ENCODE measurements at regions not wholly inside any gene's neighbourhood (a gene's known extent, or its start where the extent isn't known, plus 50 kb on each side); places are given as distances from the start of the nearest gene placed in this dataset.

DNA sequence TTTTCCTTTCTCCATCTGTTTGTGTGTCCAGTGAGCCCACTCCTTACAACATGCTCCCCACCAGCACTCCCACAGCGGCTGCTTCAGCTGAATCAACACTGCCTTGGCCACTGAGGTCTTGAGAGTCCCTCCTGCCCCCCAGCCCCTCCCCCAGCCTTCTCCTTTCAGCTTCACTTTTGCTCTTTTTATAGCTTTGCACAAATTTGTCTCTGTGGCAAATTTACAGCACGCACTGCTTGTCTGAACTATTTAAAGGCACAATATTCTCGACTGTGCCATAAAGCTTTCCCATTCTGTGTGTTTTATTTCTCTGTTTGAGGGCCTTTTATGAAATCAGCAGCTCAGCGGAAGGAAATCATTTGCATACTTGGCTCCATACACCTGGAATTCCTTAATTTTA, 579.3 kb downstream of the TOX3 start:
- no peak for DNase-seq

DNA sequence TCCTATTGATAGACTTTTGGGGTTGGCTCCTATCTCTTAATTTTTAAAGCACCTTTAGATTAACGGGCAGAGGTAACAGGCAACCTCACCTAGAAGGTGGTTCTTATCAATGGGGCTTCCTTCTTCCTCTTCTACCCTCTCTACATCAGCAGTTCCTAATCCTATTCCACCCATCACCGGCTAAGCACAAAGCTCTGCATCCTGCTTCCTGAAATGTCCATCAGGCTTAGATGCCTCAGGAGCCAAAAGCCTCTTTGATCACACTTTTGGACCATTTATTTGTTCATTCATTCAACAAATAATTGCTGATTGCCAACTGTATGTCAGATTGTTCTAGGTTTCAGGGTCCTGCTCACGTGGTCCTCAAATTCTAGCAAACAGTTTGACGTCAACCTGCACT, 586.0 kb downstream of the TOX3 start:
- DNase-seq: no peak

DNA sequence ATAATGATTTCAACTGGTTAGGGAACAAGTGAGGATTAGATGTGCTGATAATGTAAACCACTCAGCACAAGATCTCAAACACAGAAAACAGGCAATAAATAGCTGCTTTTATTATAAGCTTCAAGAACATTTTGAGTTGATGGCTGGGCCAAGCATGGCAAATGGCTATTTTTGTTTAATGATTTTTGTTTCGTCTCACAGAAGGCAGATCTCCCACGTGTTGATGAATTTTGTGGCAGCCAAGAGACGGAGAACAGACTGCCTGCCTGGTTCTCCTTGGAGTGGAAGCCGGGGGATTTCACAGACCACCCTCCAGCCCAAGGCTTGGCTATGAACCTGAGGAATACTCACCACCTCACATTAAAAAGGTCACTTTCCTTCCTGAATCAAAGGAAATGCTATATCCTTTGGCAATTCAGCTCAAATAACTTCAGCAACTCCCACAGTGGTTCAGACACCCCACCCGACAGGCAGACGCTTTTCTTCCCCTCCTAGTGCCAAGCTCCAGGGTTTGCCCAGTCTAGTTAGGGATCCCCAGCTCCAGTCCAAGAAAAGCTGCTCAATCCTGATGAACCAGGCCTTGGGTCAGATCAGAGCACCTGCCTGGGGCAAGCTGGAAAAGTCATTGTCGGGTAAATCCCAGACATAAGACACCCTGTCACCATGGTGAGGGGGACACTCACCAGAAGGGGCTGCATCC, 593.5 kb downstream of the TOX3 start:
- DNase-seq: no peak

DNA sequence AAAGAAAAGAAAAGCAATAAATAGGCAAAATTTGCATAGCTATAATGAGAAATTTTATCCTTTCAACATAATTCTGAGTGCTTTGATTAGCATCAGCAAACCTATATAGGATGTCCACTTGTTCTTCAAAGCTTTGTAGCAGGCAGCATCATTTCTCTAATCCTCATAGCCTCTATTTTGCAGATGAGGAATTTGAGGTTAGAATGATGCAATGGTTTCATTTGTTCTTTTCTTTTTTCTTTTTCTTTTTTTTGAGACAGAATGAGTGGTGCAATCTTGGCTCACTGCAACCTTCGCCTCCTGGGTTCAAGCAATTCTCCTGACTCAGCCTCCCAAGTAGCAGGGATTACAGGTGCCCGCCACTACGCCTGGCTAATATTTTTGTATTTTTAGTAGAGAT, 594.4 kb downstream of the TOX3 start:
- DNase-seq: no peak

DNA sequence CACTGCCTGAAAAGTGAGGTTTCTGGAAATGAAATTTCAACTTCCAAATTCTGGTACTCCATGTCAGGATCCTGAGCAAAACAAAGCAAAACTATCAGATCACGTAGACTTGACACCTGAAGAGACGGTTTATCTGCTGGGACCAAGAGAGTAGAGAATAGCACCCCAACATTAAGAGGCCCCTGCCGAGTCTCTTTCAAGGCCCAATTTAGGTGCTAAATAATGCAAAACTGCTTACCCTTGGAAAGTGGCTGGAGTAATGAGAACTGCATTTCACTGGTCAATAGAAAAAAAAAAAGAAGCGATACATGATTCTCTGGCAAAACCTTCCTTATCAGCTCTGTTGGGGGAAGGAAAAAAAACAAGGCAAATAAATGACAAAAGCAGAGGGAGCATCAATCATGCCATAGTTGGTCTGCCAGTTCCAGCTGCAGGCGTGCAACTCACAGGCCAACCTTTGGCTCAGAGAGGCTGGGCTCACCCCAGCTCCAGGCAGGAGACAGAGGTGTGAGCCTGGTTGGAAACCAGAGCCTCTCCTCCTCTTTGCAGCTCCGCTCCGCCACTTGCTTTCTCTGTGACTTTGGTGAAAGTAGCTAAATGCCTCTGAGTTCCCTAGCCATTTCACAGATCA, 595.2 kb downstream of the TOX3 start:
- no peak for DNase-seq

DNA sequence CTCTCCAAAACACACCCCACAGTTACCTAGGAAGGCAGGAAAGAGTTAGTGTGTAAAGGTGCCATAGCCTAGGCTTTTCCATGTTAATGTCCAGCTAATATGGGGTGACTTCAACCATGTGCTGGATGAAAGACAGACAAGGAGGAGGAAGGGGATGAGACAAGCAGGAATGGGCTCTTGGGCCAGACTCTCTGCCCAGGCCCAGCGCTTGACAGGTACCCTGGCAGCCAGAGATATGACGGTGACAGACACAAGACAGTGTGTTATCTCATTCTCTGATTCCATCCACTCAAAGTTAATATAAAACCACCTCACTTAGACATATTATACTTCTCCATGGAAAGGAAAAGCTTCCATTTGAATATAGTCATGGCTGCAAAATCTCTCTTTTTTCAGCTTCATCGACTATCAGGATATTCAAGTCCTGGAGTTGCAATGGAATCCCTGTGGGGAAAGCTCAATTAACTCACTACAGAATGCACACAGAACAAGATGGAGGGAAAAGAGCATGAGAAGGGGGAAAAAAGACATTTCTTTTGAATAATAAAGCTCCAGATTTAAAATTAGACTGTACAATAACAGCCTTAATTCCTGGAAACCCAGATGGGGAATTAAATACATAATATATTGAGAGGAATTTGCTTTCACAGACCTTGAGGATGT, 596.7 kb downstream of the TOX3 start:
- no peak for DNase-seq

DNA sequence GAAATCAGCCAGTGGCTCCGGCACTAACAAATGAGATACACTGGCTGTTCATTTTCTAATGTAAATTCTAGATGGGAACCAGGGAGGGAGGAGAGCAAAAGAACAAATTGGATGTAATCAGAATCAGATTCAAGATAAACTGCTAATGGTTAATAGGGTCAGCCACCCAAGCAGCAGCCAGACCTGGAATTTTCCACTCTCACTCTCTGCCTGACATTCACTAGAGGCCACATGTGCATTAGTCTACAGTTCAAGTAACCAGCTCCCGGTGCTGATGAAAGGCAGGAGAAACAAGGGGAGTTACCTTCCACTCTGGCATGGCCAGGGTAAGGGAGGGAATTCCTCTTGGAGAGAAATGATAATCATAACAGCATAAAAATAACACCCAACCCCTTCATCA, 597.7 kb downstream of the TOX3 start:
- no peak for DNase-seq

DNA sequence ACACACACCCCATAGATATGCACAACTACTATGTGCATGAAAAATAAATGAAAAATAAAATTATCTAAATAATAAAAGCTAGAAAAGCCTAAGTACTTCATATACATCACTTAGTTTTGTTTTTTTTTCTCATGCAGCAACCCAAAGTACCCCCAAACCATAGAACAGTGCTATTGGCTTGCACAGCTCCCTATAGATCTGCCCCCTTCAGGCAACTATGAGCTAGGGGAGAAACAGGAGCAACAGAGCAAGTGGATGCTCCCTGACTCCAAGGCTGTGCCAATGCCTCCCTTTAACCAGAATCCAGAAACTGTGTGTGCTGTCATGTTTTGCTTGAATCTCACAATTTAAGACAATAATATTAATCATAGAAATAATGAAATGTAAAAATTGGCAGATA, 605.5 kb downstream of the TOX3 start:
- no peak for DNase-seq

DNA sequence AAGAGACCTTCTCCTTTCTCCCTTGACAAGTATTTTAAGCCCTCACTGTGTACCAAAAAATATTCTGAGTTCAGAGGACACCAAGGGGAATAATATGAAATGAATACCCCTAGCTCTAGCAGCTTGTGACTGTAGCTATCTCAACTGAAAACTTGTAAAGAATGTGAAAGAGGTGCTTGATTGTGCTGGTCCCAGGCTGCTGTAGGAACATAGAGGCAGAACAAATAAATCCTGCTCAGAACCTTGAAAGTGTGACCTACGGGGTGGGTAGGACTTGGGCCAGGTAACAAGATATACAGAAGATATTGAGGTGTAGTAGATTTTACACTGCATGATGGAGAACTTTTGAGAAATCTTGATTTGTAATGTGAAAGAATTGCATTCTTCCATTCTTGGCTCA, 606.8 kb downstream of the TOX3 start:
- DNase-seq: no peak

DNA sequence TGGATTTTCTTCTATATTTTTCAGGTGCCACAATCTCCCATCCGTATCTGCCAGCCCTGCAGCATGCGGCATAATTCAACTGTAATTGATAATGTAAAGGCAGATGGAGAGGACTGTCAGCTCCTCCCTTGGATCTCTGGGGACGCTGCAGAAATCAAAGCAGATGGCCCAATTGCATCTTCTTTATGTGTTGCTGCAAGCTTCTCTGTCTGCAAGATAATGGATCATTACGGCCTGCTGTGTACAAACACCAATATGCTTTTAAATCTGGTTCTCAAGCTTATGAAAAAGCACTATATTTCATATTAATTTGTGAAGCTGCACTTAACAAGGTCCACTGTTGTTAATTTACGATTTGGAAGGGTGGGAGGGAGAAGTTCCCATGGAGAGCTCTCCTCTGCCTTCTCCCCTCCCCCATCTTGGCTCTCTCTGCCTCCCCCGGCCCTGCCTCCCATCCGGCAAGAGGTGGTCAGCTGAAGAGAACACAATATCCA, 607.5 kb downstream of the TOX3 start:
- no peak for DNase-seq

DNA sequence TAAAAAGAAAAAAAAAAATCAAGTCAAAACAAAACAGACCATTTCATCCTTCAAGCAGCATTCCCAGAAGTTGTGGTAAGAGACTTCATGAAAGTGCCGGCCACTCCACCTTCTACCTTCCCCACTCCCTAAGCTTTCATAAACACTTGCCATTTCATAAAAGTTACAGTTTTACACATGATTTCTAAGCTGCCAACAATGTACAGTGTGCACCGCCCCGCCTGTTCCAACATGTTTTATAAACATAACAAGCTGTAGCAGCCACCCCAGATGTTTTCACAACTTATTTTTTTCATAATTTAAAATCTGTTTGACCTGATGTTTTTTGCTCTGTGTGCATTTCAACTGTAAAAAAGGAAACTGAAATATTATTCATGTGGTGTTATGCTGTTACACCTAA, 608.1 kb downstream of the TOX3 start:
- DNase-seq: no peak

DNA sequence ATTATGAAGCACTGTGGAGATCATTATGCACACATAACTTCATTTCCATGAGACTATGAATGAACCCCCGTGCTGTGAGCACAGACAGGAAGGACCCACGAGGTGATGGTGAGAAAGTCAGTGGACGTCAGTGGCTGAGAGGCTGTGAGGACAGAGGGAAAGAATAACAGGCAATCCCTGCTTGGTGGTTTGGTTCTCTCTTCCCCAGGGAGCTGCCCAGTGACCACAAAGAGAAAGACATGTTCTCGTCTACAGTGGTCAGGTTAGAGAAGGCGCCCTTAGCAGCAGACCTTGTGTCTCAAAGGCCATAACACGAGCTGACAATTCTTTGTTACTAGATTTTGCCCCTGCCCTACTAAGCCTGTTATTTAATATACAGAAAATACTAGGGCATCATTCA, 609.2 kb downstream of the TOX3 start:
- DNase-seq: no peak

DNA sequence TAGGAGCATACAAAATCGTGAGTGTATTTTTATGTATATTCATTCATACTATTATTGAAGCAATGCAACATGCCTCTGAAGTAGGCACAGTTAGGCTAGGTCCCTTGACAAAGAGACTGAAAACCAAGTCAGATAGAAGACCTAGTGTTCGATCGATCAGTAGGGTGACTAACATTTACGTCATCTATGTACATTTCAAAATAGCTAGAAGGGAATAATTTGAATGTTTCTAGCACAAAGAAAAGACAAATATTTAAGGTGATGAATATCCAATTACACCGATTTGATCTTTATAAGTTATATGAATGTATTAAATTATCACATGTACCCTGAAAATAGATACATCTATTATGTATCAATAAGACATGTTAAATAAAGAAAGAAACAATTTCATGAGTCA, 610.1 kb downstream of the TOX3 start:
- DNase-seq: no peak

DNA sequence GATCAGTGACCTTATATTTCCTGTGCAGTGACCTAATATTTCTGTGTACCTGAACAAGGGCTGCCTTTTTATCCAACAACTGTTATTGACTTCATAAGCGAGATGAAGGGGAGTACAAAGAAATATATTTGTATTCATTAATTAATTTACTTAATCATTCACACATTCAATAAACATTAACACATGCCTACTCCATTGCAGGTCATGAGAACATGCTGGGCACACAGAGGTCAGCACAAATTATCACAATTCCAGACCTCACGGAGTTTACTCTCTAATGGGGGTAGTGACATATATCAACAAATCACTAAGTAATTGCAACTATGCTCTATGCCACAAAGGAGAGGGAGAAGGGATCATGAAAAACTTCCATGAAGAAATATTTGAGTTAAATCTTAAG, 614.6 kb downstream of the TOX3 start:
- DNase-seq: no peak

DNA sequence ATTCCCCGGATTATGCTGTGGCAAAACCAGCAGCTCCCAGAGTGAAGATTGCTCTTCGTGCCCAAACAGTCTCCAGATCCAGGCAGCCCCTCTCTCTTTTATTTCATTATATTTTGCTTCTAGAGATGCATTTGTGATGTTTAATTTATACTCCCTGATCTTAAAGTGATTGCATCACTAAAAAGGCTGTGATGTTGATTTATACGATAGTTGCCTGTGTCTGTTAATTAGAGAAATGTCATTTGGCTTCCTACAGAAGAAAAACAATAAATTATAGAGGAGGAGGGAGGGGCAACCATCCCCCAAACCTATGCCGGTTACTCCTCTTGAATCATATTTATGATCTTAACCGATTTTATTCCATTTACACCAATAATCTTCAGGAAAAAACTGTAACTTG, 615.3 kb downstream of the TOX3 start:
- no peak for DNase-seq

DNA sequence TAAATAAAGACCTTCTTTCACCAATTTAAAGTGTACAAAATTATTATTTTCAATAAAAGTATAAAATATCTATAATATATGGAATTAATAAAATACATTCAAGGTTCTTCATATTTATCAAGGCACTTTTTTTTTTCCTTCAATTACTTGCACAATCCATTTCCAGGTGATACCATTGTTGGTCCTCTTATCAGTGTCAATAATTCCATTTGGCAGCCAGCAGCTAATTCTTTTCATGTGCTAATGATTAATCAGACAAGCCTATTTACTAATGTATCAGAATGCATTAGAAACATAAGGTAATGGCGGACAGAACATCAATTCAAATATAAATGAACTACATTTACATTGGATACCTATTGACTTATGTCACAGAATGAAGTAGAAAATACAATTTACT, 622.2 kb downstream of the TOX3 start:
- DNase-seq: no peak

DNA sequence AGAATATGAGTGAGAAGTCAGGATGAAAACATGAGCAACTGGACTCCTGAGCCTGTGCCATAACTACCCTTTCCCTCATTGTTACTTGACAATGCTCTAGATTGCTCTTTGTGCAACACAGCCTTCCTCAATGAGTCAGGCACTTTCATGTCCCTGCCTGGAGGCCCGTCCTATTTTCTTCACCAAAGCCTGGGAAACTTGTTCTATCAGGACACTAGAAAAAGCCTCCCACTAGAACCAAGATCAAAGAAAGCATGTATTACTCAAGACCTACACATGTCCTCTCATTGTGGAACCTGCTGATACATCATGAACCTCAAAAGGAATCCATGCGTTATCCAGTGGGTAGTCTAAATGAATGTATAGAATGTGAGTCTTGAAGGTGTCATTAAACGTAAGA, 624.5 kb downstream of the TOX3 start:
- DNase-seq: no peak

DNA sequence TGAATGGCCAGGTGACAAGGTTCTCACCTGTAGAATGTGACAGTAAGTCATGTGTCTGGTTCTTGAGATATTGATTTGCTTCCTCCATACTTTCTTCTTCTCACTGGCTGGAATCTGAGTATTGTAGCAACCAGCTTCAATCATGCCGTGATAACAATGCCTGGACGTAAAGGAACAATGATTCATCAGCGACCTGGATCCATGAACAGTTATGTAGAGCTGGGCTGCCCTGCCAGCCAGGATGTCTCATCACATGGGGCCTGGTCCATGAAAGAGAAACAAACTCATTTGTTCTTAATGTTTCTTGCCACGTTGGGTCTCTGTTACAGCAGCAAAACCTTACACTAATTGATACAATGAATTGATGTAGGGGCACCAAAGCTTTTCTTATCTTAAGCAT, 627.2 kb downstream of the TOX3 start:
- no peak for DNase-seq

DNA sequence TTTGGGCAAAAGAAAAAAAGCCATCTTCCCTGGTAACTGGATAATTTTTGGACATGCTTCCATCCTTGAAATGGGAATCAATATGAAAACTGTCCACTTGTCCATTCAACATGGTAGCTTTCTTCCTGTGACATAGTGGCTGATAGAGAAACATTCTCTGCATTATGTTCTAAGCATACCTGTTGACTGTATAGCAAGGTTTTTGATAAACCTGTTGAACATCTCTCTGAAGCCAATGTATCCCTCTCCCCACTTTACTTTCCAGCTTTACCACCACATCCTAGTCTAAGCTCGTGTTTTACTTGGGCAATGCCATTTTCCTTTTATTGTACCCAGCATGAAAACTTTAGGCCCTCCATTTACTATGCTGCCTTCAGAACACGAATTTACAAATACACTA, 630.1 kb downstream of the TOX3 start:
- DNase-seq: no peak

DNA sequence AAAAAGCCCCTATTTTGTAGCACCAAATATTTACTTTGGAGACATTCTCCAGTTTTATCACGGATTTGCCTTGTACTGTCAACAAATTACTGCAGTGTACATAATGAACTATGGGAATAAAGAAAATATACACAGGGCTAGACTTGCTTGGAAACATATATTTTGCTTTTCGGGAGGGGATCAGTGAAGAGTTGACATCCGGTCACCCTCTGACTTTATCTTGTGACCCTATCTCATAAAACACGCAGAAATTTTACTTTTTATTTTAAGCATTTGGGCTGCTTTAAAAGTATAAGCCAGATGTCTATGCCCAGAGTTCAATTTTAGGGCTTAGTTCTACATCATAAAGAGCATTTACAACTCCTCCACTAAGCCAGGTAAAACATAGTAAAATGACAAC, 630.7 kb downstream of the TOX3 start:
- DNase-seq: no peak

DNA sequence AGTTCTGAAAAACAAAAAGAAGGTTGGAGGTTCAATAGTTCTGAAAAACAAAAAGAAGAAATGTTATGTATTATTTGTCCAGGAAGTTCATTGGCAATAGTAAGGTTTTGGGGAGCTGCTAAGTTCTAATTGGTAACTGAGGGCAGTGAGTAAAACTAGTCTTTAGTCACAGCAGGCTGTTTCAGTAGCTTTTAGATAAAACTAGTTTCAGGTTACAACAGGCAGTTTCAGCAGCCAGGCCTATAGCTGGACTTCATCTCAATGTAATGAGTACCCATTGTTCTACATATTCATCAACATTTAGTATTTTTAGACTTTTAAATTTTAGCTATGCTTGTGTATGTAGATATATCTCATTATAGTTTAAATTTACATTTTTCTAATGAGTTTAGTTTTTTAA, 639.3 kb downstream of the TOX3 start:
- no peak for DNase-seq

DNA sequence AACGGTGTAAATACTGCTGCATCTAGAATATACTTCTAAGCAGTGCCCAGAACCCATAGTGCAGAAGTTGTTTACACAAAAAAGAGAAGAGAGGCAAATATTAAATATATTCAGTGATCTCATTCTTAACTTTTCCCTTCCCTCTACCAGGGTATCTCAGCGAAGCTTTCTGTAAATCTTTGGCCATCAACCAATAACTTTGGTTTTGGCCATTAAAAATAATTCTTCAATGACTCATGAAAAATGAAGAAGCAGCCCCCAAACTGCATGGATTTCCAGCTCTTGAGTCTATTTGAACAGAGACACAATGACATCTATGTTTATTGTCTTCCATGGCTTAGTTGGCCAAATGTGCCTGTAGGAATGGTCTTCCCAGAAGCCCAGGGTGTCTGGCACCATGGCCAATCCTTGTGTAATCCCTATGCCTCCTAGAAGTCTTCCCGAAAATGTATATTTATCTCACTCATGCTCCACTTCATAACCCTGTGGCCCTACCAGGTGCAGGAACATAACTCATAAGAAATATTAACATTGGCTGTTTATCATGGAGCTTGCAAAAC, 646.6 kb downstream of the TOX3 start:
- no peak for DNase-seq

DNA sequence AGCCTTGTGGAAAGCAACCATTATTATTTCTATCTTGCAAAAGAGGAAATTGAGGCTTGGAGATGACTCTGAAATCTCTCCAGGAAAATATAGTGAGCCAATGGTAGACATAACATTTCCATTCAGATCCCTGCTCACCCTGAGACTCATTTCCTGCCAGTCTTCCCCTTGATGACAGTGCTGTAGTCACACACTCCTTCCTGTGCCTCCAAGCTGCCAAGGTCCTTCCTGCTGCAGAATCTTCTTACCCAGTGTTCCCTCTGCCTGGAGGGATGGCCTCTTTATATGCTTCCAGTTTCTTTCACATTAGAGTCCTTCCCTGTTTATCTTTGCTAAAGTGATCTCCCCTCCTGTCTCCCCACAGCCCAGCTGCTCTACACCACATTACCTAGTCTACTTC, 648.1 kb downstream of the TOX3 start:
- DNase-seq: no peak

DNA sequence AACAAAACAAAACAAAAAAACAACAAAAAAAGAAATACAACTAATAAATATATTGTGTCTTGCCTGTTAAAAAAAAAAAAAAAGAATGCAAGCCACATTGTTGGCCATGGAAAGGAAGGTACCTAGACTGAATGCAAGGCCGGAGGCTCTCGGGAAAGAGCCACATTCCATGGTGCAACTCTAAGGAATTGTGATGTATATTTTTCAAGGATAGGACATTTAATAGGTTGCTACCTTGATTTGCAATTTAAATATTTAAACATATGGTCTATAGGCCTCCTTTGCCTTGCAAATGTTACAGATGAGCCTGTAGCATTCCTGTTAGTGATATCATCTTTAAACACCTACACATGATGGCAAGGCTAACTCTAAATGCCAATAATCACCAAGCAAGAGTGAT, 650.9 kb downstream of the TOX3 start:
- no peak for DNase-seq
